CD4-positive, alpha-beta T cell (primary cell): ENCODE measurements at regions not wholly inside any gene's neighbourhood (a gene's known extent, or its start where the extent isn't known, plus 50 kb on each side); places are given as distances from the start of the nearest gene placed in this dataset.

Experiments
- ATAC-seq: fragments of 200-7000 bp; cut with Tn5 transposase; one replicate; pipeline ENCODE4 v1.10.0; 2022; ENCODE audit warnings: mild to moderate bottlenecking; ENCODE audit not compliant: poor library complexity
- CTCF ChIA-PET: fragments of 350-600 bp; sonication (Branson Sonifier 250); formaldehyde crosslinking; loops from one replicate; lab custom pipeline; 2021; ENCODE audit warnings: antibody characterized with exemption, inconsistent platforms; lab: Charles Lee
- POLR2A ChIA-PET: fragments of 350-600 bp; sonication (Branson Sonifier 250); formaldehyde crosslinking; loops from one replicate; lab custom pipeline; 2021; ENCODE audit warnings: antibody characterized with exemption, inconsistent platforms; lab: Charles Lee
- DNase-seq, 14 experiments: peaks; one replicate each; pipeline ENCODE4 v3.0.0-alpha.2; 2013 to 2020; ENCODE audit warnings: mixed read lengths in 2 of 14
- H3K27ac ChIP-seq, 2 donors: one replicate each; pipeline versions ENCODE4 v1.5.1 to v1.7.0; 2013; ENCODE audit warnings: low read length in 2 of 2, low read depth in 1 of 2, mild to moderate bottlenecking in 1 of 2
- H3K27me3 ChIP-seq, 2 experiments: 1 replicate in 1 of 2; 2 replicates in 1 of 2; pipeline versions ENCODE4 v1.6.1 to v1.7.0; 2013; ENCODE audit warnings: low read length in 2 of 2, control low read depth in 1 of 2, mild to moderate bottlenecking in 1 of 2, moderate library complexity in 1 of 2; ENCODE audit not compliant: insufficient read depth in 2 of 2, control insufficient read depth in 1 of 2
- H3K36me3 ChIP-seq: one replicate; pipeline ENCODE4 v1.6.1; 2013; ENCODE audit warnings: low read length, control low read depth; ENCODE audit not compliant: insufficient read depth
- H3K4me1 ChIP-seq: one replicate; pipeline ENCODE4 v1.6.1; 2013; ENCODE audit warnings: low read length, control low read depth; ENCODE audit not compliant: insufficient read depth
- H3K4me3 ChIP-seq: one replicate; pipeline ENCODE4 v1.5.1; 2013; ENCODE audit warnings: mild to moderate bottlenecking, low read length, moderate library complexity
- H3K9me3 ChIP-seq, 2 experiments: 1 replicate in 1 of 2; 2 replicates in 1 of 2; pipeline versions ENCODE4 v1.6.1 to v1.7.0; 2013; ENCODE audit warnings: low read length in 2 of 2, mild to moderate bottlenecking in 2 of 2, control low read depth in 1 of 2, moderate library complexity in 1 of 2; ENCODE audit not compliant: control insufficient read depth in 1 of 2, insufficient read depth in 1 of 2
- H3K27ac Mint-ChIP-seq: one replicate; pipeline ENCODE4 v1.8.0; 2020; ENCODE audit warnings: mixed read lengths
- H3K27me3 Mint-ChIP-seq: one replicate; pipeline ENCODE4 v1.8.0; 2021; ENCODE audit warnings: mixed read lengths
- H3K36me3 Mint-ChIP-seq: one replicate; pipeline ENCODE4 v1.8.0; 2021; ENCODE audit warnings: low read depth, mixed read lengths
- H3K4me1 Mint-ChIP-seq: one replicate; pipeline ENCODE4 v1.8.0; 2021; ENCODE audit warnings: low read depth, mixed read lengths
- H3K4me3 Mint-ChIP-seq: one replicate; pipeline ENCODE4 v1.8.0; 2020; ENCODE audit warnings: mild to moderate bottlenecking, mixed read lengths
- H3K9me3 Mint-ChIP-seq: one replicate; pipeline ENCODE4 v1.8.0; 2020; ENCODE audit warnings: mixed read lengths
- CTCF ChIP-seq: fragments of 200-600 bp; IDR thresholded peaks from one replicate; pipeline ENCODE4 v1.8.0; 2022; ENCODE audit warnings: antibody characterized with exemption, mild to moderate bottlenecking
- intact Hi-C, 2 experiments: fragments of 100-400 bp; cut with DNase I in 1 of 2; cut with micrococcal nuclease in 1 of 2; formaldehyde crosslinking; loops; one replicate each; pipeline versions ENCODE4 v1.15.1 to v1.9.0; 2023 to 2025; cut with DNase I, micrococcal nuclease

GRCh38 chr4:159566786-159567185 lies 463.9 kb downstream of the RAPGEF2 start:
- Histone ChIP-seq H3K36me3 (no peaks in the 10 kb centered on the region), H3K9me3 (no peaks in the 10 kb centered on the region), H3K4me3 (no peak overlapping the region), H3K27ac (no peak overlapping the region), H3K27me3 (no peaks in the 10 kb centered on the region), H3K4me1 (no peaks in the 10 kb centered on the region)
- Mint-ChIP-seq H3K27me3 (no peaks in the 10 kb centered on the region), H3K4me1 (no peaks in the 10 kb centered on the region), H3K27ac (no peak overlapping the region), H3K9me3 (peaks cover 28% of the 10 kb centered on the region), H3K4me3 (no peak overlapping the region), H3K36me3 (no peaks in the 10 kb centered on the region)
- ATAC-seq, result no peak
- intact Hi-C loops, result no loop called here
- TF ChIP-seq CTCF, result no peak
- POLR2A ChIA-PET, result no interaction called here
- no peak for DNase-seq
- CTCF ChIA-PET, result no interaction called here

DNA sequence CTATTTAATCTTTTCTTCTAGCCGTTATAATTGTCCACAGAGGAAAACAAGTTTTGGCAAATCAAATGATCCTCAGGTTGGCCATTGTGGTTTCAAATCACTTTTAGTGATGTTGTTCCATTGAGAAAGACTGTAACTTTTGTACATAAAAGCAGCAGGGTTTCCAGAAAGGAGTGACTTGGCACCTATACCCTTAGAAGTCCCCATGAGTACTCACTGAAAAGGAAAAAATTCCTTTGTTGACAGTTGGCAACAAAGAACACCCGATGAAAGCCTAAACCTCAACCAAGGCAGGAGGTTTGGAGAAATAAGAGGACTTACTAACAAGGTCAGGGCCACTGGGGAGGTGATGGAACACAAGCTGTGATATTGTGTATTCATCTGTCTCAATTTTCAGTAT lies 474.4 kb downstream of the RAPGEF2 start:
- Histone ChIP-seq H3K4me3 (no peak overlapping the region), H3K27ac (no peak overlapping the region), H3K4me1 (no peaks in the 10 kb centered on the region), H3K36me3 (no peaks in the 10 kb centered on the region), H3K27me3 (no peaks in the 10 kb centered on the region), H3K9me3 (no peaks in the 10 kb centered on the region)
- Mint-ChIP-seq H3K9me3 (peaks cover 2% of the 10 kb centered on the region), H3K27ac (no peak overlapping the region), H3K36me3 (no peaks in the 10 kb centered on the region), H3K4me3 (no peak overlapping the region), H3K4me1 (no peaks in the 10 kb centered on the region), H3K27me3 (no peaks in the 10 kb centered on the region)
- no peak for TF ChIP-seq CTCF
- ChIA-PET CTCF (no interaction called here), POLR2A (no interaction called here)
- ATAC-seq (no peak), DNase-seq (no peak)
- intact Hi-C loops, result no loop called here

GRCh38 chr4:159582685-159583084 lies 479.8 kb downstream of the RAPGEF2 start:
- DNase-seq (no peak), ATAC-seq (no peak)
- no peak overlapping the region for H3K27ac Mint-ChIP-seq
- ChIA-PET CTCF (no interaction called here), POLR2A (no interaction called here)
- no peaks in the 10 kb centered on the region for H3K4me1 Mint-ChIP-seq
- peaks cover 8% of the 10 kb centered on the region for H3K9me3 Mint-ChIP-seq
- Histone ChIP-seq H3K9me3 (peaks cover 0 to 10% of the 10 kb centered on the region in 2 experiments), H3K36me3 (no peaks in the 10 kb centered on the region), H3K27me3 (no peaks in the 10 kb centered on the region), H3K4me1 (no peaks in the 10 kb centered on the region), H3K4me3 (no peak overlapping the region), H3K27ac (no peak overlapping the region)
- H3K27me3 Mint-ChIP-seq, result no peaks in the 10 kb centered on the region
- intact Hi-C loops, result no loop called here
- H3K36me3 Mint-ChIP-seq, result no peaks in the 10 kb centered on the region
- TF ChIP-seq CTCF, result no peak
- no peak overlapping the region for H3K4me3 Mint-ChIP-seq
